Loucy (cell line): ENCODE measurements at regions not wholly inside any gene's neighbourhood (a gene's known extent, or its start where the extent isn't known, plus 50 kb on each side); places are given as distances from the start of the nearest gene placed in this dataset.
"Not testable (repeated sequence)": the region's sequence is repeated elsewhere in the genome, so short reads cannot be mapped to it uniquely, and the experiment has no call there.

Experiments
- CTCF ChIP-seq: fragments of 200-600 bp; sonication (generic); conservative IDR thresholded peaks from 2 replicates; pipeline ENCODE4 v1.5.1; 2014; ENCODE audit warnings: mild to moderate bottlenecking, antibody characterized with exemption, low read length
- EZH2phosphoT487 ChIP-seq: fragments of 200-600 bp; IDR thresholded peaks from 2 replicates; pipeline ENCODE4 v1.6.1; 2018; ENCODE audit warnings: antibody characterized with exemption, mild to moderate bottlenecking, moderate library complexity, borderline replicate concordance

GRCh38 chr14:106710187-106710586 lies 1183.8 kb downstream of the TMEM121 start:
- not testable (repeated sequence) for TF ChIP-seq CTCF, EZH2phosphoT487
